ENCODE measurements at regions not wholly inside any gene's neighbourhood (a gene's known extent, or its start where the extent isn't known, plus 50 kb on each side); places are given as distances from the start of the nearest gene placed in this dataset.

GRCh38 chr1:190615818-190616217 lies 138.2 kb upstream of the BRINP3 start:
- TF ChIP-seq CTCF (IDR thresholded peaks at IDR 0.05) (no peak), POLR2A (IDR thresholded peaks at IDR 0.05) (no peak), EP300 (IDR thresholded peaks at IDR 0.05) (no peak)

Measured in upper lobe of left lung (tissue), 4 donors.